K562 (cell line): ENCODE measurements at regions not wholly inside any gene's neighbourhood (a gene's known extent, or its start where the extent isn't known, plus 50 kb on each side); places are given as distances from the start of the nearest gene placed in this dataset. TPM values are rescaled to one million over a fixed set of nuclear protein-coding genes. Genes with fewer than 3 reads are reported as not detected.
"Not testable (repeated sequence)": the region's sequence is repeated elsewhere in the genome, so short reads cannot be mapped to it uniquely, and the experiment has no call there.

Experiments
- ATAC-seq: fragments of 200-7000 bp; cut with Tn5 transposase; 3 replicates; pipeline ENCODE4 v1.9.1; 2020; ENCODE audit warnings: moderate library complexity
- BruUV-seq: library from RNA; stranded (reverse); fragments of 400-500 nt; replicated peaks from 2 replicates; lab custom pipeline; 2021; lab: Mats Ljungman, UMichigan
- CTCF ChIA-PET: fragments of 300-600 bp; formaldehyde crosslinking; extraction: SDS; loops from one replicate; lab custom pipeline; 2021; ENCODE audit warnings: low intra/inter-chr PET ratio; lab: Yijun Ruan, JAX
- POLR2A ChIA-PET: fragments of 300-600, 350-650 bp; sonication (Branson Sonifier 250); formaldehyde crosslinking; extraction: SDS; loops from one replicate; lab custom pipeline; 2021; ENCODE audit warnings: antibody characterized with exemption, inconsistent platforms; lab: Yijun Ruan, JAX
- DNase-seq, 4 experiments: peaks; one replicate each; pipeline versions ENCODE4 v3.0.0 to v3.0.0-alpha.2; 2011 to 2018; ENCODE audit warnings: low spot score in 3 of 4, mixed read lengths in 3 of 4; ENCODE audit errors: extremely low read depth in 1 of 4
- FAIRE-seq: peaks from 2 replicates; lab custom pipeline; 2011; peaks lifted over from hg19 to GRCh38; lab: Jason Lieb, UNC
- H2AFZ ChIP-seq: 2 replicates; pipeline ENCODE4 v1.6.0; 2011; ENCODE audit warnings: low read depth, low read length, control low read depth, inconsistent platforms
- H3K27ac ChIP-seq: fragments of 200-600 bp; 3 replicates; pipeline ENCODE4 v1.8.0; 2011; ENCODE audit warnings: low read depth, mild to moderate bottlenecking, control low read depth, inconsistent platforms, low read length, moderate library complexity, mixed read lengths; ENCODE audit errors: extremely low read depth
- H3K27me3 ChIP-seq, 2 experiments: fragments of 300-600 bp in 1 of 2; 2 replicates in 1 of 2; 3 replicates in 1 of 2; pipeline versions ENCODE4 v1.6.0 to v1.8.0; 2011; ENCODE audit warnings: inconsistent platforms in 2 of 2, low read length in 2 of 2, mild to moderate bottlenecking in 1 of 2, mixed read lengths in 1 of 2, moderate library complexity in 1 of 2; ENCODE audit not compliant: control insufficient read depth in 2 of 2, insufficient read depth in 2 of 2
- H3K36me3 ChIP-seq: fragments of 300-600 bp; 3 replicates; pipeline ENCODE4 v1.8.0; 2011; ENCODE audit warnings: mild to moderate bottlenecking, low read length, inconsistent platforms; ENCODE audit not compliant: control insufficient read depth, insufficient read depth
- H3K4me1 ChIP-seq, 2 experiments: fragments of 200-600 bp in 1 of 2; replicated peaks in 1 of 2; 2 replicates in 1 of 2; 3 replicates in 1 of 2; pipeline versions ENCODE4 v1.5.1 to v1.8.0; 2011; ENCODE audit warnings: inconsistent platforms in 2 of 2, low read length in 2 of 2, mild to moderate bottlenecking in 1 of 2, mixed read lengths in 1 of 2, moderate library complexity in 1 of 2; ENCODE audit not compliant: control insufficient read depth in 2 of 2, insufficient read depth in 2 of 2
- H3K4me2 ChIP-seq: 2 replicates; pipeline ENCODE4 v1.6.1; 2011; ENCODE audit warnings: low read length, control low read depth, inconsistent platforms, mixed read lengths; ENCODE audit not compliant: insufficient read depth
- H3K4me3 ChIP-seq: fragments of 200-600 bp; sonication (generic), shearing (Covaris generic); 2 replicates; pipeline ENCODE4 v1.5.1; 2016; ENCODE audit warnings: control low read depth, inconsistent platforms
- H3K79me2 ChIP-seq: fragments of 200-600 bp; 3 replicates; pipeline ENCODE4 v1.8.0; 2011; ENCODE audit warnings: low read length, inconsistent platforms; ENCODE audit not compliant: control insufficient read depth, insufficient read depth
- H3K9ac ChIP-seq, 2 experiments: 2 replicates each; pipeline versions ENCODE4 v1.6.0 to v1.6.1; 2011; ENCODE audit warnings: low read depth in 2 of 2, low read length in 2 of 2, control low read depth in 1 of 2, inconsistent platforms in 1 of 2, mild to moderate bottlenecking in 1 of 2, mixed read lengths in 1 of 2; ENCODE audit not compliant: insufficient read depth in 1 of 2
- H3K9me1 ChIP-seq: one replicate; pipeline ENCODE4 v1.6.0; 2011; ENCODE audit warnings: inconsistent platforms, mild to moderate bottlenecking, low read length, moderate library complexity; ENCODE audit not compliant: control insufficient read depth, insufficient read depth
- H3K9me3 ChIP-seq: replicated peaks from 2 replicates; pipeline ENCODE4 v1.5.1; 2011; ENCODE audit warnings: low read depth, low read length, inconsistent platforms; ENCODE audit not compliant: control insufficient read depth, insufficient read depth
- H4K20me1 ChIP-seq: replicated peaks from 2 replicates; pipeline ENCODE4 v1.6.1; 2011; ENCODE audit warnings: low read length, inconsistent platforms, mixed read lengths; ENCODE audit not compliant: control insufficient read depth, insufficient read depth
- WGBS: fragments of 100-300 bp; shearing (Covaris generic); methylation state at CpG from one replicate; pipeline ENCODE4 v1.1.6; 2016; ENCODE audit warnings: low coverage, mixed read lengths; ENCODE audit not compliant: insufficient coverage; ENCODE audit errors: missing lambda C conversion rate; 5-methylcytosine and 5-hydroxymethylcytosine counted together
- in situ Hi-C: fragments of 300-500 bp; cut with MboI; formaldehyde crosslinking; loops from 4 replicates; pipeline ENCODE4 v1.15.0; 2018; ENCODE audit warnings: inconsistent platforms, mixed read lengths
- intact Hi-C: fragments of 100-400 bp; cut with micrococcal nuclease; formaldehyde crosslinking; loops from 2 replicates; pipeline ENCODE4 v1.14.2; 2022
- small RNA-seq: library from RNA; depleted of rRNA; stranded (forward); fragments of <200 nt; gene quantifications from one replicate; pipeline ENCODE3, GENCODE V24; 2014

GRCh38 chr22:16876339-16876738 lies 51.1 kb upstream of the XKR3 start:
- 0% methylated on average over 1 of the region's 1 CpG for WGBS
- H3K79me2 ChIP-seq, H3K9me3 ChIP-seq, H3K4me2 ChIP-seq, H3K27ac ChIP-seq, H2AFZ ChIP-seq, H3K27me3 ChIP-seq, POLR2A ChIA-PET, H3K4me3 ChIP-seq, CTCF ChIA-PET, FAIRE-seq, intact Hi-C loops, H3K36me3 ChIP-seq, in situ Hi-C loops, DNase-seq, H3K9me1 ChIP-seq, H4K20me1 ChIP-seq, H3K9ac ChIP-seq, ATAC-seq, BruUV-seq, H3K4me1 ChIP-seq: not testable (repeated sequence)

Small RNA genes in the stretch of these regions (small RNA-seq; reads per million reads assigned to genes)
- gene AC006548.1 (not detected), gene MTND1P17 (not detected)
